DMS79 (cell line): ENCODE measurements at regions not wholly inside any gene's neighbourhood (a gene's known extent, or its start where the extent isn't known, plus 50 kb on each side); places are given as distances from the start of the nearest gene placed in this dataset.

Experiments
- DNase-seq: peaks from one replicate; lab custom pipeline; 2025; lab: John Stamatoyannopoulos, UW

- no peak for DNase-seq
These were observed 62.6 kb upstream of the KLF3 start for GRCh38 chr4:38601244-38601915.

DNA sequence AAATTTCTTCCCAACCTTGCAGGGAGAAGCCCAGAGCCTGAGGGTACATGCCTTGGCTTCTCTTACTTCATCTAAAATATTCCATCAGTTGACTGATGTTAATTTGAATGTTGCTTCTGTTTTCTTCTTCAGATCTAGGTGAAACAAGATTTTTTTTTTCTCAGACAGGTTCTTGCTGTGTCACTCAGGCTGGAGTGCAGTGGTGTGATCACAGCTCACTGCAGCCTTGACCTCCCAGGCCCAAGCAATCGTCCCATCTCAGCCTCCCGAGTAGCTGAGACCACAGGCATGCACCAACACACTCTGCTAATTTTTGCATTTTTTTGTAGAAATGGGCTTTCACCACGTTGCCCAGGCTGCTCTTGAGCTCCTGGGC is 62.1 kb upstream of the KLF3 start:
- no peak for DNase-seq

DNA sequence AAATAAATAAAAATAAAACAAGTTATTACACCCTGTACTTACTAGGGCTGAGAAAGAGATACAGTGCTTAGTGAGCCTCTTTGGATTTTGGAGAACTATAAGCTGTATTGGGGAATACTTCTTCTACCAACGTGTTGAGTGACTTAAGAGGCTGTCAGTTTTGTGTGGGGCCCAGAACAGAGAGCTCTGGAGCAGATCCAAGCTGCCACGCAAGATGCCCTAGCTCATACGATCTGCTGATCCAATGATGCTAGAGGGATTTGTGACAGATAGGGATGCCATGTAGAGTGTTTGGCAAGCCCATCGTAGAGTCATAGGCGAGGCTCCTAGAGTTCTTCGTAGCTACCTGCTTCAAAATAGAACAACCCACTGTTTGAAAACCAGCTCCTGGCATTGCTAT is 60.3 kb upstream of the KLF3 start:
- no peak for DNase-seq

DNA sequence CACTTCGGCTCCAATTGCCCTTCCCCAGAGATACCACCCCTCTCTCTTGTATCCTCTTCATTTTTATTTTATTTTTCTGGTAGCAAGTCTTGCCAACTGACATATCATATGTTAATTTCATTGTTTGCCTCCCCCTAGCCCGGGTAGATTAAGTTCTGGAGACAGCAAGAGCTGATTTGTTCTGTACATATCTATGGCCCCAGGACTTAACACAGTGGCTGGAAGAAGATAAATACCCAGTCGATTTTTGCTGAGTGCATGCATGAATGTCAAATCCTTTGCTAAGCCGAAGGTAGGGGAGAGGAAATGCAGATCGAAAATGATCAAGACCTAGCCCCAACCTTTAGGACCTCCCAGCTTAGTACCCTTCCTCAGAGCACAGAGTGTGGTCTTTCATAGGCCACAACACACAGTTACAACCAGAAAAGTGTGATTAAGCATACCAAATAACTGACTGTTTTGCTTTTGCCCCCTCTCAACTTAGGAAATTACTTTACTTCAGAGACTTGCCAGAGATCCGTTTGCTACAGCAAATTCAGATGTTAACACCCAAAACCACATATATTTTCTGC is 58.7 kb upstream of the KLF3 start:
- DNase-seq = no peak

- DNase-seq = peak; percentile 61
These were observed 58.0 kb upstream of the KLF3 start for GRCh38 chr4:38605753-38606586.

DNA sequence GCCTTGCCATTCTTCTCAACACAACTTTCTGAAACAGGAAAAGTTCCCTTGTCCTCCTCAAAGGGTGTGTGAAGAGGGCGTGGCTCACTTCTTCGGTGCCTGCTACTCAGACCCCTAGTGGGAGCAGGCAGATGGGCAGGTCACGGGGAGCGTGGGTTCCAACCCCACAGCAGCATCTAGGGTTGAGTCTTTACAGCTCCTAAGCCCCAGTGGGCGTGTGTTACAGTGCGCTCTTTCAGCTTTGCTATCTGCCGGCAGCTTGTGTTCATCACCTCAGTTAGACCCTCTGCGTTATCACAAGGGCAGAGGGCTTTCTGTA is 57.5 kb upstream of the KLF3 start:
- DNase-seq = no peak

GRCh38 chr4:38609614-38610013 is 54.4 kb upstream of the KLF3 start:
- DNase-seq = no peak

DNA sequence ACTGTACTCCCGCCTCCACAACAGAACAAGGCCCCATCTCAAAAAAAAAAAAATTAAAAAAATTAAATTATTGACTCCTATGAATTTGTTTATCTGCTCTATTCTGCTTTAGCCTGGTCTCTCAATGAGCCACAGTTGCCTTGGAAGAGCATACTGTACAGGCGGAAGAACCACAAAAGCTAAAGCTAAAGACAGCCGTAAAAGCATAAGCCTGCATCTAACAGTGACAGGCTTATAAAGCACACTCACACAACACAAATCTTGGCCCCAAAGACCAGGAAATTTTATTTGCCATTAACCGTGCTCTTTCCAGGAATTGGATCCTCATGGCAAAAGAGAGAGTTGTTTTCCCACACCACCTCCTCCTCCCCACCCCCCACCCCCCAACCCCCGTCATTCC is 53.5 kb upstream of the KLF3 start:
- DNase-seq = no peak

DNA sequence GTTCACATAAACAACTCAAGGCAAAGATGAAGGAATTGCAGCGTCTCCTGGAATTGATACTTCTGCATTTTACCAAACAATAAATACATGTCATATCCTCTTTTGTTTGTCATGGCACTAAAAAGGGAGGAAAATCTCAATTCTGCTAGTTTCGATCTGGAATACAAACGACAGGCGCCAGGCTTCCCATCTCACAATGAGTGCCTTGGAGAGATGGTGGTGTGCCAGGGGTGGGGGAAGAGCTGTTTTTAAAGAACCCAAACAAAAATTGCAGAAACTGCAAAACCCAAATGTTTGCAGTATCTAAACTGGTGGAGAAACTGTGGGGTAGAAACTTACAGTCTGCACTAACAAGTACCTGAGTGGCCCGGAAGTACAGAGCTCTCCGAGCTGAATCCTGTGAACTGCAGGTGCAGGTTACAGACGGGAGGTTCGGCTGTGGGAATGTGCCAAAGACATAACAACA is 53.0 kb upstream of the KLF3 start:
- no peak for DNase-seq

- DNase-seq = no peak
These were observed 52.3 kb upstream of the KLF3 start for GRCh38 chr4:38611676-38612075.

DNA sequence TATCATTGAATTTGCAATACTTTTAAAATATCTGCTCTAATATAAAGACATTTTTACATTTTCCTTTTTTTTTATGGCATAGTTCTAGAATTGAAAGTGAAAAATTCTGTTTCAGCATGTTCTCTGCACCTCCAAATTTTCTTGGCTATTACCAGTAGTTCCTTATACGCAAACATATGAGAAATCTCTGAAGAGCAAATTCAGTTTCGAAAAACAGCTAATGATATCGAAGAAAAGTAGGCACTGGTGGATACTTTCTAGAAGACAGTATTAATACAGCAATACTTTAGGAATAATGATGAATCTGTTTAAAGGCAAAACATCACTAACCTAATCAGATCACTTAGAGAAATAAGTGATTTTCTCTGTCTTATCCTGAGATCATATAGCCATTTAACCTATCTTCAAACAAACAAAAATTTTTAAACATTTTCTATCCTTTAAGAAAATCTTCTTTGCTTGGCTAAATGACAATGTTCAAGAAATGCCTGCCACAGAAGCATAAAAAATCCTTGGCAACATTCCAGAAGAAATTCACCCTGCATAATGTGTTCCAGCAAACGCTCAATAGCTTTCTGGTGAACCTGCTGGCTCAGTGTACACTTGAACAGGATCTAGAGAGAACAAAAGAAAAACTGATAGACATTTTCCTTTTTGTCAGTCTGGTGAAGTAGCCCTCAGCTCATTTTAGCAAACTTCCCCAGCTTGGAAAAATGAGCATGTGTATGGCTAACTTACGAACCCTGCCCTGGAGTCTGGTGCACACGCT is 51.2 kb upstream of the KLF3 start:
- peak; percentile 55 for DNase-seq
